Thymus (tissue), 11 donors: ENCODE measurements at regions not wholly inside any gene's neighbourhood (a gene's known extent, or its start where the extent isn't known, plus 50 kb on each side); places are given as distances from the start of the nearest gene placed in this dataset.

Experiments
- DNase-seq, 9 donors: peaks; one replicate each; pipeline ENCODE4 v3.0.0-alpha.2; 2013; ENCODE audit warnings: low spot score in 9 of 9, low read depth in 6 of 9, missing footprints in 1 of 9
- H3K27ac ChIP-seq, 2 donors: one replicate each; pipeline ENCODE4 v1.5.1; 2013; ENCODE audit warnings: control low read depth in 1 of 2, low read depth in 1 of 2, low read length in 1 of 2, mild to moderate bottlenecking in 1 of 2, moderate library complexity in 1 of 2
- H3K27me3 ChIP-seq, 2 donors: one replicate each; pipeline ENCODE4 v1.5.1; 2013; ENCODE audit warnings: low read length in 1 of 2; ENCODE audit not compliant: control insufficient read depth in 2 of 2, insufficient read depth in 1 of 2
- H3K36me3 ChIP-seq, 2 donors: one replicate each; pipeline ENCODE4 v1.5.1; 2013; ENCODE audit warnings: low read length in 1 of 2, mild to moderate bottlenecking in 1 of 2, moderate library complexity in 1 of 2; ENCODE audit not compliant: control insufficient read depth in 2 of 2, insufficient read depth in 2 of 2
- H3K4me1 ChIP-seq, 2 donors: one replicate each; pipeline ENCODE4 v1.5.1; 2013; ENCODE audit warnings: low read length in 2 of 2; ENCODE audit not compliant: control insufficient read depth in 2 of 2, insufficient read depth in 2 of 2
- H3K4me3 ChIP-seq, 2 donors: one replicate each; pipeline ENCODE4 v1.5.1; 2013; ENCODE audit warnings: low read length in 2 of 2, control low read depth in 1 of 2, mild to moderate bottlenecking in 1 of 2
- H3K9me3 ChIP-seq, 2 donors: one replicate each; pipeline ENCODE4 v1.5.1; 2013; ENCODE audit warnings: low read length in 1 of 2, mild to moderate bottlenecking in 1 of 2; ENCODE audit not compliant: control insufficient read depth in 2 of 2, insufficient read depth in 1 of 2
- WGBS: extraction: QIAGEN DNeasy Blood & Tissue Kit; methylation state at CpG from one replicate; pipeline ENCODE4 v1.1.7; 2013; 5-methylcytosine and 5-hydroxymethylcytosine counted together
- donor health status: healthy.

DNA sequence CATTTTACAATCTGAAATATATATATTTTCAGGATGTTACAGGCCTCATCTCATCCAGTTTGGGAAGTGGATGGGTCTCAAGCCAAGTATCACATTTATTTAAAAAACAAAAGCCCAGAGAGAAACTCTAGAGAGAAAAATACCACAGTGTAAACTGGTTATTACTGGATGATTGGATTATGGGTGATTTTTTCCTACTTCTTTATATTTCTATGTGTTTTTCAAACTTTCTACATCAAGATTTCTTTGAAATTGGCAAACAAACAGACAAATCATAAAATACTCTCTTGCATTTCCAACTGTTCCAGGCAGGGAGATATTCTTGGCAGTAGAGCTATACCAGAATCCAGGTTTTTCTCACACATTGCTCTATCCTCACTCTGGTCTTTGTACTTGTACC, 116.0 kb upstream of the SMIM23 start:
- Histone ChIP-seq H3K36me3 (no peaks in the 10 kb centered on the region), H3K4me3 (no peak overlapping the region), H3K4me1 (no peaks in the 10 kb centered on the region), H3K27me3 (no peaks in the 10 kb centered on the region), H3K9me3 (no peaks in the 10 kb centered on the region), H3K27ac (no peak overlapping the region)
- DNase-seq = no peak

DNA sequence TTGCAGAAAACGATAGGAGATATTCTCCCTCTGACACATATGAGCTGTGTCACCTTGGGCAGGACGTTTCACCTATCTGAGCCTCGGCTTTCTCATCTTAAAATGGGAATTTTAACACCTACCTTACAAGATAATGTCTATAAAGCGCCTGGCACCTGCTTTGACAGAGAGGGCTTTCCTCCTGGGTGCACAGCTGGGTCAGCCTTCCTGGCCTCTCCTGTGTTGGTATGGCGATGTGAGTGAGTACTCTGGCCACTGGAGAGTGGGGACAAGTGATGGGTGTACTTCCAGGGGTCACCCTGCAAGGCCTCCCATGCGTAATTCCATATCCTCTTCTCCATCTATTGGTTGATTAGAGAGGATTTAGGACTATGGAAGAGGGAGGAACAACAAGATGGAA, 113.1 kb upstream of the SMIM23 start:
- no peaks in the 10 kb centered on the region for H3K4me1 ChIP-seq
- H3K27me3 ChIP-seq = no peaks in the 10 kb centered on the region
- no peaks in the 10 kb centered on the region for H3K36me3 ChIP-seq
- no peak overlapping the region for H3K27ac ChIP-seq
- H3K9me3 ChIP-seq = no peaks in the 10 kb centered on the region
- no peak overlapping the region for H3K4me3 ChIP-seq
- no peak for DNase-seq
- 77% methylated on average over 6 of the region's 6 CpGs for WGBS

DNA sequence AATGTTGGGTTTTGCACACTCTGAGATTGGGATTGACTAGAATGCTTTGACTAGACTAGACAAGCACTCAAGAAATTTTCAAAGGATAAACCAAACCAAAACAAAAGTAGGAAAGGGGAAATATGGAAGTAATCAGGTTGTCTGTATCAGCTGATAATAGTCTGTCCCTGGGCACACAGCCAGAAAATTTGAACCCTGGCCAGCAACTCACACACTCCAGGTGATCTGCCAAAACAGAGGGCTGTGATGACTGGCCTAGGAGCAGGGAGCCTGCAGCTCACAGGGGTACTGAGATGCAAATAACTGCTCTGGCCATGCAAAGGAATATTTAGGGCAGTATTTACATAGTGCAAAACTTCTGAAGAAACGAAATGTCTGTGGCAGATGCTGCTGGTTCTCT, 112.3 kb upstream of the SMIM23 start:
- no peak overlapping the region for H3K4me3 ChIP-seq
- H3K9me3 ChIP-seq = no peaks in the 10 kb centered on the region
- no peaks in the 10 kb centered on the region for H3K27me3 ChIP-seq
- no peak overlapping the region for H3K27ac ChIP-seq
- 90% methylated on average over 1 of the region's 1 CpG for WGBS
- no peaks in the 10 kb centered on the region for H3K36me3 ChIP-seq
- DNase-seq = peak in 1 of 9 donors; percentile 10
- no peaks in the 10 kb centered on the region for H3K4me1 ChIP-seq

DNA sequence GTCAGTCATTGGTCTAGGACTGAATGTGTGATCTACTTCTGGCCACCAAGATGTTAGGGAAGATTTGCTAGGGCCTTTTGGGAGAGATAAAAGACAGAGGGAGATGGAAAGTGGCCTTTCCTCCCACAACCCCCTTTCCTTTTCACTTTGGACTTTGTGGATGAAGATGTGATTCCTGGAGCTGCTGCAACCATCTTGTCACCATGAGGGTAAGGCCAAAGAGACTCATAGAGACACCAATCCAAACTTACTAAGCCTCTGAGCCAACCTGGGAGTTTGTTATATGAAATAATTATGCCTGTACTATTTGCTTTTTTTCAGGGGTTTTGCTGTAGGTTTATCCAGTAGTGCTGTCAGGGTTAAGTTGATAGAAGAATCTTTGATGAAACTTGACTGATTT, 111.8 kb upstream of the SMIM23 start:
- no peaks in the 10 kb centered on the region for H3K36me3 ChIP-seq
- no peaks in the 10 kb centered on the region for H3K27me3 ChIP-seq
- no peak for DNase-seq
- no peaks in the 10 kb centered on the region for H3K9me3 ChIP-seq
- no peak overlapping the region for H3K27ac ChIP-seq
- no peaks in the 10 kb centered on the region for H3K4me1 ChIP-seq
- no peak overlapping the region for H3K4me3 ChIP-seq

DNA sequence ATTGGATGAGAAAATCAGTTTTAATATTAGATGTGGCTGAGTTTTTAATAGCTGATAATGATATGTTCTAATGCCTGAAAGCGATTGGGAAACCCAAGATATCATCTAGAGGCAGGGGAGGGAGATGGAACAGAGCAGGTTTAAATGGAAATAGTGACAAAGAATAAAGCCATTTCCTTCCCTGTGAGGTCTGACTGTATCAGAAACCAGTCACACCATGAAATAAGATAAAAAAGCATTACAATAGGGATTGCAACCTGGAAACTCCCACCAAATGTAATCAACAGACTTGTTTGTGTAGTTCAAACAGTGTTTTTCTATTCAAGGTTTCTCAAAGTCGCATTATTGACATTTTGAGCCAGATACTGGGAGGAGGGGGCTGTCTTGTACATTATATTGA, 110.1 kb upstream of the SMIM23 start:
- no peak for DNase-seq
- Histone ChIP-seq H3K4me1 (no peaks in the 10 kb centered on the region), H3K36me3 (no peaks in the 10 kb centered on the region), H3K9me3 (no peaks in the 10 kb centered on the region), H3K27ac (no peak overlapping the region), H3K27me3 (no peaks in the 10 kb centered on the region), H3K4me3 (no peak overlapping the region)
- WGBS = 94% methylated on average over 2 of the region's 2 CpGs

DNA sequence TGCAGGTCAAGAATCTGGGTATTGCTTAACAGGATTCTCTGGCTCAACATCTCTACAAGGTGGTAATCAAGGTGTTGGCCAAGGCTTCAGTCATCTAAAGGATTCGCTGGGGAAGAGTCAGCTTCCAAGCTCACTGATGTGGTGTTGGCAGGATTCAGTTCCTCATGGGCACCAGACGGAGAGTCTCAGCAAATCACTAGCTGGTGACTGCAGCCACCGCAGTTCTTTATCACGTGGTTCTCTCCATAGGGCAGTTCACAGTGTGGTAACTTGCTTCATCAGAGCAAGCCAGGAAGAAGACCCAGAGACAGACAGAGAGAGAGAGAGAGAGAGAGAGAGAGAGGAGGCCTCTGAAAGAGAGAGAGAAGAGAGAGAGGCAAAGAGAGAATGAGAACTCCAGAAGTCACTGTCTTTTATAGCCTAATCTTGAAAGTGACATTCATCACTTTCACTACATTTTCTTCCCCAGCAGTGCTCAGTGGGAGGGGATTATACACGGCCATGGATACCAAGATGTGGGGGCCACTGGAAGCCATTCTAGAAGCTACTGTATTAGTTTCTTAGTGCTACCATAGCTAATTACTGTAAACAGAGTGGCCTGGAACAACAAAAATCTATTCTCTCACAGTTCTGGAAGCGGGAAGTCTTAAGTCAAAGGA, 109.2 kb upstream of the SMIM23 start:
- no peaks in the 10 kb centered on the region for H3K36me3 ChIP-seq
- H3K9me3 ChIP-seq = no peaks in the 10 kb centered on the region
- WGBS = 84% methylated on average over 6 of the region's 6 CpGs
- no peaks in the 10 kb centered on the region for H3K4me1 ChIP-seq
- no peak for DNase-seq
- H3K4me3 ChIP-seq = no peak overlapping the region
- H3K27ac ChIP-seq = no peak overlapping the region
- H3K27me3 ChIP-seq = no peaks in the 10 kb centered on the region

DNA sequence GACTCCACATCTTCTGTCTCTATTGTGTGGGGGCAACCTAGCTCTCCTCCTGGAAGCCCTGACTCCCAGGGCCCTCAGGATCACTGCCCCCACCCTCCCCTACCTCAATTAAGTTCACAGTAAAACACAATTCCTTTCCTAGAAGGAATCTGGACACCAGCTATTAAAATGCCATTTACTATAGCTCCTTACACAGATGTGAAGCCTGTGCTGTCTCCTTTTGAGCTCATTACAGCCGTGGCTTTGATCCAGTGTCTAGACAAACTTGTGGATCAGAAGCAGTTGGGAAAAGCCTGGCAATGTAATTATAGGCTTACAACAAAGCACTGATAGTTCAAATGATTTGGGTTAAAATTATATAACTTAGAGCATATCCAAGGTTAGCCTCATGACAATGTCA, 107.0 kb upstream of the SMIM23 start:
- DNase-seq = no peak
- Histone ChIP-seq H3K9me3 (no peaks in the 10 kb centered on the region), H3K4me3 (no peak overlapping the region), H3K36me3 (no peaks in the 10 kb centered on the region), H3K27me3 (peaks cover 0 to 4% of the 10 kb centered on the region in 2 donors), H3K4me1 (no peaks in the 10 kb centered on the region), H3K27ac (no peak overlapping the region)
- WGBS = 93% methylated on average over 1 of the region's 1 CpG

DNA sequence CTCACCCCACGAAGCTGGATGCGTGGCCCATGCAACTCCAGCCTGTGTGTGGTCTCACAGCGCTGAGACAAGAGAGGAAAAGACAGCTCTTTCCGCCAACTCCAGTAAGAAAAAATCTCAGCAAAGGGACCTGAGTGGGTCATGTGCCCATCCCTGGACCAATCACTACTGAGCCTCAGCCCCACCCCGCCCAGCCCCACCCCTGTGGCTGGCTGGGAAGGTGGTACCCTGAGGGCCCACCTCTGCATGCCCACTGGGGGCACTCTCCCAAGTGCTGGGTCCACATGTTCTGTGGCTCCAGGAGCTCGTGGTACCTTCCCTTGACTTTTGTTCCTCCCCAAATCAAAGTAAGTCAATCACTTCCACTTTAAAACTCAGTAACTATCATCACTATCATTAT, 105.1 kb upstream of the SMIM23 start:
- no peaks in the 10 kb centered on the region for H3K9me3 ChIP-seq
- no peak for DNase-seq
- 95% methylated on average over 6 of the region's 6 CpGs for WGBS
- no peaks in the 10 kb centered on the region for H3K36me3 ChIP-seq
- H3K4me1 ChIP-seq = no peaks in the 10 kb centered on the region
- H3K4me3 ChIP-seq = no peak overlapping the region
- H3K27me3 ChIP-seq = peaks cover 0 to 4% of the 10 kb centered on the region in 2 donors
- H3K27ac ChIP-seq = no peak overlapping the region

DNA sequence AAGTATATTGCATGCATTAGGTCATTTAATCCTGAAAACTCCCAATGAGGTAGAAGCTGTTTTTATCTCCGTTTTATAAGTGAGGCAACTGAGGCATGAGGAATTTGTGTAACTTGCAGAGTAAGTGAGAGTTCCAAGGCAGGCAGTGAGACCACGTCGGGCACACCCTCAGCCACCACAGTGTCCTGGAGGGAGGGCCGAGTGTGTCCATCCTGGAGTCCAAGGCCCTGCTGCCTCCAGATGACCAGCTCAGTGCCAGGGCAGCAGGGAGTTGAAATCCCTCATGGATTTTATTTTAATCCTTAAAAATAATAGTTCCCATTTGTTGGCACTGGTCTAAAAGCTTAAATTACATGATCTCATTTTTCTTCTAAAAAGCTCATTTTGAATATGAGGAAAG, 104.6 kb upstream of the SMIM23 start:
- Histone ChIP-seq H3K27me3 (peaks cover 0 to 4% of the 10 kb centered on the region in 2 donors), H3K9me3 (no peaks in the 10 kb centered on the region), H3K4me1 (no peaks in the 10 kb centered on the region), H3K4me3 (no peak overlapping the region), H3K27ac (no peak overlapping the region), H3K36me3 (no peaks in the 10 kb centered on the region)
- no peak for DNase-seq
- WGBS = 96% methylated on average over 4 of the region's 4 CpGs

DNA sequence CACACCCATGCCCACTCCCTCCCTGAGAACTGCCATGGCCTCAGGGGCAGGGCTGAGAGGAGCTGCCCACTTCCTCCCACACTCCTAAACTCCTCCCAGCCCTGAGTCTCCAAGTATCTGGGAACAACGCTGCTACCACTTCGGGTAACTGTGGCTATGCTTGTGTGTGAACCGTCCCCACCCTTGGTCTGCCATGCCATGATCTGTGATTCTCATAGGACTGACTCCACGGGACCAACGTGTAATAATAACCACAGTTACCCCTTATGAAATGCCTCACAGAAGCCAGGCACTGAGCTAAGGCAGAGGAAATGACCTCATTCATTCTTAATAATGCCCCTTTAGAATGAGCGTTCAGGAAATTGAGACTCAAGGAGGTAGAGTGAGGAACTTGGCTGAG, 103.9 kb upstream of the SMIM23 start:
- 26% methylated on average over 6 of the region's 6 CpGs for WGBS
- DNase-seq = no peak
- Histone ChIP-seq H3K36me3 (no peaks in the 10 kb centered on the region), H3K9me3 (no peaks in the 10 kb centered on the region), H3K27me3 (peaks cover 0 to 4% of the 10 kb centered on the region in 2 donors), H3K27ac (no peak overlapping the region), H3K4me3 (no peak overlapping the region), H3K4me1 (no peaks in the 10 kb centered on the region)
